GM18873 (cell line): ENCODE measurements at regions not wholly inside any gene's neighbourhood (a gene's known extent, or its start where the extent isn't known, plus 50 kb on each side); places are given as distances from the start of the nearest gene placed in this dataset.

Source experiments
- ATAC-seq: cut with Tn5 transposase; IDR thresholded peaks from one replicate; pipeline ENCODE4 v1.9.1; 2021; ENCODE audit warnings: mild to moderate bottlenecking, moderate library complexity, moderate number of reproducible peaks; ENCODE audit not compliant: unreplicated experiment, low FRiP score

DNA sequence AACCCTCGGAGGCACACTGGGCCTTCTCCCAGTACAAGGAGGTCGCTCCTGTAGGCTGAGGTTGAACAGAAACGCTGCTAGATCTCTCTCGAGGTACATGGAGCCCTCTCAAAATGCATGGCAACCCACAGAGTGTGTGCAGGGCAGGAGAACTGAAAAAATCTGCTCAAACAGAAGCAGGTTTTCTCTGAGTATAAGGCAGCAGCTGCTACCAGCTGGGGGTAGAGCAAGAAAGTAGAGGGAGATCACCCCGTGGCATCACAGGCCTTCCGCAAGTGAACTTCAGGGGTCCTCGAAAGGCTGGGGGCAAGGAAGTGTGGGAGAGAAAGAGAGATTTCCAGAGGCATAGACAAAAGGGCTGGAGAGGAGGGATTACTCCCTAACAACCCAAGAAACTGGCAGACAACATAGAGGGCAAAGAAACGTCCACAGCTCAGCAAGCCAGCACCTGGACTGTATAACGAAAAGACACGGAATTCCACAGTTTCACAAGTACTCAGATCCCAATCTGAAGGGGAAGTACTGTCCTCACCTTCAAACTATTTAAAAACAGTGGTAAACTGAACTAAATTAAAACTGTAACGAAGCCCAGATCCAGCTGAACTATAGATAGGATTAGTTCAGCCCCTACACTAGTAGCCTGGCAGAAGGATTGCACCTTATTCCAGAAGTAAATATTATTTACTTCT is 299.2 kb downstream of the IPMK start:
- no peak for ATAC-seq

GRCh38 chr10:57964351-57964750 is 303.3 kb downstream of the IPMK start:
- ATAC-seq = no peak

DNA sequence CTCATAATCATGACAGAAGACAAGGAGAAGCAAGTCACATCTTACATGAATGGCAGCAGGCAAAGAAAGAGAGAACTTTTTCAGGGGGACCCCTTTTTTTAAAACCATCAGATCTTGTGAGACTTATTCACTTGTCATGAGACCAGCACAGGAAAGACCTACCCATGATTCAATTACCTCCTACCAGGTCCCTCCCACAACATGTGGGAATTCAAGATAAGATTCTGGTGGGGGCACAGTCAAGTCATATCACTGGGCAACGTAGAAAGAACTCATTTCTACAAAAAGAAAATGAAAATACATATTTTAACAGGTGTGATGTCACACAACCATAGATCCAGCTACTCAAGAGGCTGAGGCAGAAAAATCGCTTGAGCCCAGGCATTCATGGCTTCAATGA is 304.1 kb downstream of the IPMK start:
- ATAC-seq = no peak

DNA sequence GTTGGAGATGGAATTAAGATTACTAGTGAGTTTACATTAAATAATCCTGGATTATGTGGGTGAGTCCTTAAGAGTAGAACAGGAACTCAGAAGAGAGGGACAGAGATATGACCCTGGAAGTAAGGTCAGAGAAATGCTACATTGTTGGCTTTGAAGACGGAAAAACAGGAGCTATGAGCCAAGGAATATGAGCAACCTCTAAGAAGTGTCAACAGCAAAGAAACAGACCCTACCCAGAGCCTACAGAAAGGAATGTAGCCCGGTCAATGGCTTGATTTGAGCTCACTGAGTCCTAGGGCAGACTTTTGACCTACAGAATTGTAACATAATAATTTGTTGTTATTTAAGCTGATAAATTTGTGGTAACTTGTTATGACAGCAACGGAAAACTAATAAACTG is 304.9 kb downstream of the IPMK start:
- ATAC-seq = no peak

DNA sequence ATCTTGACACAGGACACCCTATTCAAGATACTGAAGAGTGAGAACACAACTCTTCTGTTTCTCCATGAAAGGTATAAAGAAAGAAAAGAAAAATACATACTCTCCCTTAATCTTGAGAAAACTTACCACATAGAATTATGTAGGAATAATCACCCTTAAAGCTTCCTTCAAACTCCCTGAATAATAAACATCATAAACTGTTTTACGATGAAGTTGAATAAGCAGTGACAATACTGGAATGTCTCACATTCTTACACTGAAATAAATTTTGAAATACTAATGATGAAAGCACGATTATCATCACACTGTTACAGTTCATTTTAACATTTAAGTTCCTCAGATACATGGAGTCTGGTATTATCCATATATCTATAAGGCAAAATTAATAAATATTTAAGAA is 306.2 kb downstream of the IPMK start:
- ATAC-seq = no peak

DNA sequence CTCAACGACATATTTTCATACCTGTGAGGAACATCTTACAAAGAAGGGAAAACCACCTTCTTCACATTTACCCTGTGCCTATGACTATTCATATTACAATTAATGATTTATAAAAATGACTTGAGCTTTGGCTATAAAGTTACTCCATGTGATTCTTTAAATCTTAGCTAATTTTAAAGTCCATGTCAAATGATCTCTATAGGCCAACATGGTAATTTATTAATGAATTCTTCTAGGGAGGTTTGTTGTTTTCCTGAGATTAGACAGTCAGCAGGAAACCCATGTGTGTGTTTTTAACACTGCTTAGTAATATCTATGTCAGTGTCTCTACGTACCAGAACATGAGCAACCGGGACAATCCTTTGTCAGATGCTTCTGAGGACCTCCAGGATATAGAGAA is 307.3 kb downstream of the IPMK start:
- ATAC-seq = no peak

DNA sequence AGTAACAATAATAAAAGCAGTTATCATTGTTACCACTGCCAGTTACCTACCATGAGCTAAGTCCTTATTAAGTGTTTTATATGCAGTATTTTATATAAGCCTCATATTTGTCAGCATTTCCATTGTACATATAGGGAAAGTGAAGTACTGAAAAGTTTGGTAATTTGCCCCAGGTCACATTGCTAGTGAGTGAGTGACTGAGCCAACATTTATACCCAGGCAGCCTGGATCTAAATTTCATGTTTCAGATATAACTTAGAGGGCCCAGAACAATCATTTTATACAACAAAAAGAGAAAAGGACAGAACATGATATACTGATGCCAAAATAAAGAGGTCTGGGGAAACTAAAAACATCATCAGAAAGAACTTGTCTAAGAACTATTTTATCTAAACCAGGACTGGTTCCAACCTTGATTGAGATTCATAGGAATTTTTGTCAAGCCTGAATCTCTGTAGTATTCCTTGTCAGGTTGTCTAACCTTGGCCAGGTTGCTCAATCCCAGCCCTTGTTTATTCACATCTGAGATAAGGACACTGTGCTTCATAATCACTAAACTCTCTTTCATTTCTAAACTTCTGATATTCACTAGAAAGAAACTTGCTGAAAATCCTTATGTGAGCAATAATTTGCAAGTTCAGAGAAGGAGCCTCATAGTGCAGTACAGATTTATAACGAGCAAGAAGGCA is 308.2 kb downstream of the IPMK start:
- no peak for ATAC-seq

- ATAC-seq = no peak
Measured at GRCh38 chr10:57955076-57955475, 312.6 kb downstream of the IPMK start.

GRCh38 chr10:57952741-57953140 is 315.0 kb downstream of the IPMK start:
- no peak for ATAC-seq

DNA sequence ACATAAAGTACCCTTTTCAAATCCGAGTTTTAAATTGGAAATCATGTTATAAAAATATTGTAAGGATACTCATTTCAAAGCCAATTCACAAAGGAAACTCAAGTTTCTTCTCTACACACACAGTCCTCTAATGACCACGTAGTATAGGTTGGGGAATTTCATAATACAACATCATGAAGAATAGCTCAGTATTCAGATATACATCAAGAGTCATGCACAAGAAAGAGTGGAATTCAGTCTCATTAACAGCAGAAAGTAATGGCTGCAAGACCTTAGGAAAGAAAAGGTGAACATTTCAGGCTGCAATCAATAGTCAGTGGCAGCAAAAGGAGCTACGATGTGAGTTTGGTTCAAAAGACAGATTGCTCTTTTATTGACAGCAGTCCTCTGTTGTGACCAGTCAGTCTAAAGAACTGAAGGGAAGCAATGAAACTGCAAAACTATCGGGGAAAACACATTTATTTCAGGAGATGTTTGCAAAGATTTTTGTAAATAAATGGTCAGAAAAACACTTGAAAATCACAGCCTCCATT is 317.2 kb downstream of the IPMK start:
- no peak for ATAC-seq

DNA sequence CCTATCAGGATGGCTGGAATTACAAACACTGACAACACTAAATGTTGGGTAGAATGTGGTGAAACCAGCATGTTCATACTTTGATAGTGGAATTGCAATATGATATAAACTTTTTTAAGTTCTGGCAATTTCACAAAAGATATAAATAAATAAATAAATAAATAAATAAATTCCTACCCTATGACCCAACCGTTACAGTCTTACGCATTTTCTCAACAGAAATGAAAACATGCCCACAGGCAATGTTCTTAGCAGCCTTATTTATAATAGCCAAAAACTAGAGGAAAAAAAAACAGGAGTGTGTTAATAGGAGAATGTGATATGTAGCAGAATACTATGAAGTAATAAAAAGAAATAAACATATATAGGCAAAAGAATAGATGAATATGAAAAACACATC is 318.9 kb downstream of the IPMK start:
- ATAC-seq = no peak

DNA sequence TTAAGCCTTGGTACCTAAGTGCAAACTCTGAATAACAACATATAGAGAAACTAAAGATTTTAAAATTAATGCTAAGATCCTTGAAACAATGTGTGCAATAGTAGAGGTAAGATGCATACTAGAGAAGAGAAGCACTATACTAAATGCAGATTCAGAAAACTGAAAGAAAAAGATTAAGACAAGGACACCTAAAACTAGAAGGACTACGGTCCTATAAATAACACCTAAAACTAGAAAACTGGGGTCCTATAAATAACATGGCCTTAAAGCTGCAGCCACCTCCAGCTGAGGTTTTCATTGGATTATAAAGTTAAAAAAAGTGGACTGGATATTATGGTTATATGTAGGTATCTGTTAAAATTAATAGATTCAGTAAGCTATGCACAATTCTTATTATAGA is 320.9 kb downstream of the IPMK start:
- ATAC-seq = no peak

- no peak for ATAC-seq
Measured at GRCh38 chr10:57943701-57944100, 324.0 kb downstream of the IPMK start.

- no peak for ATAC-seq
Measured at GRCh38 chr10:57925045-57925444, 342.6 kb downstream of the IPMK start.

DNA sequence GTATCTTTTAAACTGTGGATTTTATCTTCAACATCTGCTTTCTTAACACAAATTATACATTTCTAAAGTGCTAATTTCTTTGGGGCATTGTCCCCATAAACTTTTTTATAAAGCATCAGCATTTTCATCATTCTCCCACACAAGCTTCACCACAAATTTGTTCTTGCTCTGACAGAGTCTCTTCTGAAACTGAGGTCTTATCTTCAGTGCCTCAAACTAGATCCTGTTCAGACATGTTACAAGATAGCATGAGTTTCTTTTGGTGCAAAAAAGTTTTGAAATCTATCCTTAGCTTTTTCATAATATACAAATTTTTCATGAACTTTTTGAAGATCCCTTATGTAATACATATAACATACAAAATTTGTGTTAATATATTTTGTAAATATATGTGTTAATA is 346.6 kb downstream of the IPMK start:
- no peak for ATAC-seq

- ATAC-seq = no peak
Measured at GRCh38 chr10:57919864-57920263, 347.8 kb downstream of the IPMK start.

- ATAC-seq = no peak
Measured at GRCh38 chr10:57917019-57917418, 350.7 kb downstream of the IPMK start.

DNA sequence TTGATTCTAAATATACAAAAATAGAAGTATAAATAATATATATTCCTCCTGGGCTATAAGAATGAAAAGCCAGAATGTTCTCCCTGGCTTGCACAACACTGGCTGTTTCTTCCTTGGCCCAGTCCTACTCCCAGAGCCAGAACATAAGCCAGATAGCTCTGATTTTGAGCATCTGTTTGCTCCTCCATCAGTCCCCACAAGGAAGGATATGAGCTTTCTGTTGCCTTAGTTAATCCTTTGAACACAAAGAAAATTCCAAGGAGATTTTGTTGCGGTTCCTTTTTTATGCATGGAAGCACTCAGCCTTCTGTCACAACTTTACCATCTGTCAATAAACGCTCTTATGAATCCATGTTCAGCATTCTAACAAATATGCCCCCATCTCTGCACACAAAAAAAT is 361.8 kb downstream of the IPMK start:
- ATAC-seq = no peak

GRCh38 chr10:57905010-57905409 is 362.7 kb downstream of the IPMK start:
- ATAC-seq = no peak

DNA sequence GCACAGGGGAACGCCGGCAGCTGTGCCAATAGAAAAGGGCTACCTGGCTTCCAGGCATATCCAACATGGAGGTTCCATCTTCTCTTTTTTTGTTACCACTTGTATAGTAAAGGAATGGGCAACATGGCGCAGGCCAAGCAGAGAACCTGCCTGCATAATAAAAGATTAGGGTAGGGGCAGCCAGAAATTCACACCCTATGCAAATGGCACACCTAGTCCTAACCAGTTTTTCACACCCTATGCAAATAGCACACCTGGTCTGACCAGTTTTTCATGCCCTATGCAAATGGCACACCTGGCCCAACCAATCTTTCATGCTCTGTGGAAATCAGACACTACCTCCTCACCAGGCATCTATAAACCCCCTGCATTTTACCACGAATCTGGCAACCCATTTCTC is 369.5 kb downstream of the IPMK start:
- ATAC-seq = no peak

GRCh38 chr10:57897611-57898010 is 370.1 kb downstream of the IPMK start:
- no peak for ATAC-seq

GRCh38 chr10:57894361-57894760 is 373.3 kb downstream of the IPMK start:
- no peak for ATAC-seq
